MV-4-11 (cell line): ENCODE measurements at regions not wholly inside any gene's neighbourhood (a gene's known extent, or its start where the extent isn't known, plus 50 kb on each side); places are given as distances from the start of the nearest gene placed in this dataset.
A peak's percentile ranks its signal among the peaks of the same experiment; 100 is the strongest.
"Not testable (repeated sequence)": the region's sequence is repeated elsewhere in the genome, so short reads cannot be mapped to it uniquely, and the experiment has no call there.

Experiments used
- DNase-seq: peaks from one replicate; lab custom pipeline; 2025; lab: John Stamatoyannopoulos, UW

- DNase-seq: no peak
These were observed 637.2 kb upstream of the CPEB2 start for GRCh38 chr4:14364953-14365536.

- DNase-seq: no peak
These were observed 633.9 kb upstream of the CPEB2 start for GRCh38 chr4:14368391-14368790.

- no peak for DNase-seq
These were observed 631.1 kb upstream of the CPEB2 start for GRCh38 chr4:14371131-14371530.

GRCh38 chr4:14375816-14376215 is 626.5 kb upstream of the CPEB2 start:
- DNase-seq: no peak

- DNase-seq: no peak
These were observed 623.1 kb upstream of the CPEB2 start for GRCh38 chr4:14379183-14379582.

- DNase-seq: peak; percentile 1
These were observed 618.6 kb upstream of the CPEB2 start for GRCh38 chr4:14383652-14384051.

- no peak for DNase-seq
These were observed 617.5 kb upstream of the CPEB2 start for GRCh38 chr4:14384824-14385223.

GRCh38 chr4:14386196-14386595 is 616.1 kb upstream of the CPEB2 start:
- DNase-seq: no peak

- no peak for DNase-seq
These were observed 614.6 kb upstream of the CPEB2 start for GRCh38 chr4:14387647-14388046.

- DNase-seq: no peak
These were observed 609.9 kb upstream of the CPEB2 start for GRCh38 chr4:14392378-14392777.

- DNase-seq: no peak
These were observed 606.1 kb upstream of the CPEB2 start for GRCh38 chr4:14396183-14396582.

- DNase-seq: no peak
These were observed 602.4 kb upstream of the CPEB2 start for GRCh38 chr4:14399848-14400247.

- peak; percentile 80 for DNase-seq
These were observed 602.0 kb upstream of the CPEB2 start for GRCh38 chr4:14400307-14400706.

GRCh38 chr4:14403132-14403531 is 599.1 kb upstream of the CPEB2 start:
- no peak for DNase-seq

GRCh38 chr4:14404730-14405129 is 597.6 kb upstream of the CPEB2 start:
- DNase-seq: no peak

GRCh38 chr4:14410516-14410915 is 591.8 kb upstream of the CPEB2 start:
- no peak for DNase-seq

GRCh38 chr4:14415146-14415545 is 587.1 kb upstream of the CPEB2 start:
- DNase-seq: no peak

- no peak for DNase-seq
These were observed 582.8 kb upstream of the CPEB2 start for GRCh38 chr4:14419516-14419915.

GRCh38 chr4:14426297-14426696 is 576.0 kb upstream of the CPEB2 start:
- DNase-seq: not testable (repeated sequence)

GRCh38 chr4:14428125-14428524 is 574.2 kb upstream of the CPEB2 start:
- no peak for DNase-seq

- DNase-seq: no peak
These were observed 570.8 kb upstream of the CPEB2 start for GRCh38 chr4:14431155-14432134.

GRCh38 chr4:14434483-14434882 is 567.8 kb upstream of the CPEB2 start:
- no peak for DNase-seq

- no peak for DNase-seq
These were observed 567.4 kb upstream of the CPEB2 start for GRCh38 chr4:14434916-14435315.
